ENCODE measurements at regions not wholly inside any gene's neighbourhood (a gene's known extent, or its start where the extent isn't known, plus 50 kb on each side); places are given as distances from the start of the nearest gene placed in this dataset.
A peak's percentile ranks its signal among the peaks of the same experiment; 100 is the strongest.

GRCh38 chr14:55899531-55899930 is 218.7 kb upstream of the PELI2 start:
- no peaks in the 10 kb centered on the region for H3K9me3 ChIP-seq (ENCODE audit: insufficient read depth, low read depth, low read length)
- peaks cover 1% of the 10 kb centered on the region for H3K9me3 Mint-ChIP-seq (ENCODE audit: unreplicated experiment)
- no peak overlapping the region for H3K4me3 ChIP-seq (ENCODE audit: insufficient read depth, low read depth, low read length)

GRCh38 chr14:55900749-55901148 is 217.5 kb upstream of the PELI2 start:
- Mint-ChIP-seq H3K9me3 (ENCODE audit: unreplicated experiment) (peaks cover 1% of the 10 kb centered on the region), H3K27me3 (ENCODE audit: low read depth, unreplicated experiment) (no peaks in the 10 kb centered on the region), H3K27ac (ENCODE audit: unreplicated experiment) (no peak overlapping the region), H3K4me1 (ENCODE audit: low read depth, unreplicated experiment) (no peaks in the 10 kb centered on the region), H3K36me3 (ENCODE audit: low read depth, unreplicated experiment) (no peaks in the 10 kb centered on the region), H3K4me3 (ENCODE audit: unreplicated experiment) (no peak overlapping the region)
- Histone ChIP-seq H3K4me1 (ENCODE audit: insufficient read depth, low read length) (peaks cover 7% of the 10 kb centered on the region), H3K79me2 (ENCODE audit: insufficient read depth, low read length) (no peaks in the 10 kb centered on the region), H2AFZ (ENCODE audit: low read depth, low read length) (no peak overlapping the region), H3K4me3 (ENCODE audit: insufficient read depth, low read depth, low read length) (no peak overlapping the region), H3K27ac (ENCODE audit: low read depth, low read length) (no peak overlapping the region), H3K36me3 (ENCODE audit: insufficient read depth, low read length) (no peaks in the 10 kb centered on the region), H4K20me1 (ENCODE audit: insufficient read depth, low read length) (no peaks in the 10 kb centered on the region), H3K4me2 (ENCODE audit: low read length) (no peak overlapping the region), H3K9ac (ENCODE audit: low read length) (no peak overlapping the region), H3K9me3 (ENCODE audit: insufficient read depth, low read depth, low read length) (no peaks in the 10 kb centered on the region), H3K27me3 (ENCODE audit: insufficient read depth, low read length) (no peaks in the 10 kb centered on the region)
- FAIRE-seq, result no peak
- TF ChIP-seq CTCF (IDR thresholded peaks at IDR 0.05; ENCODE audit: insufficient read depth, low read depth, low read length) (no peak), EZH2 (IDR thresholded peaks at IDR 0.05; ENCODE audit: insufficient read depth, low read length) (no peak)
- no peak for DNase-seq (ENCODE audit: low read depth)

More at GRCh38 chr14:55899531-55899930, 218.7 kb upstream of the PELI2 start:
- Histone ChIP-seq H3K36me3 (ENCODE audit: insufficient read depth, low read length) (no peaks in the 10 kb centered on the region), H3K27me3 (ENCODE audit: insufficient read depth, low read length) (no peaks in the 10 kb centered on the region), H3K4me2 (ENCODE audit: low read length) (no peak overlapping the region), H4K20me1 (ENCODE audit: insufficient read depth, low read length) (no peaks in the 10 kb centered on the region), H2AFZ (ENCODE audit: low read depth, low read length) (no peak overlapping the region), H3K79me2 (ENCODE audit: insufficient read depth, low read length) (no peaks in the 10 kb centered on the region), H3K27ac (ENCODE audit: low read depth, low read length) (no peak overlapping the region), H3K4me1 (ENCODE audit: insufficient read depth, low read length) (peaks cover 7% of the 10 kb centered on the region), H3K9ac (ENCODE audit: low read length) (no peak overlapping the region)
- Mint-ChIP-seq H3K4me1 (ENCODE audit: low read depth, unreplicated experiment) (no peaks in the 10 kb centered on the region), H3K27ac (ENCODE audit: unreplicated experiment) (no peak overlapping the region), H3K4me3 (ENCODE audit: unreplicated experiment) (no peak overlapping the region), H3K36me3 (ENCODE audit: low read depth, unreplicated experiment) (no peaks in the 10 kb centered on the region), H3K27me3 (ENCODE audit: low read depth, unreplicated experiment) (no peaks in the 10 kb centered on the region)
- peak; percentile 76 for DNase-seq (ENCODE audit: low read depth)
- no peak for FAIRE-seq
- TF ChIP-seq CTCF (IDR thresholded peaks at IDR 0.05; ENCODE audit: insufficient read depth, low read depth, low read length), result no peak
- TF ChIP-seq EZH2 (IDR thresholded peaks at IDR 0.05; ENCODE audit: insufficient read depth, low read length), result no peak

GRCh38 chr14:55901291-55901690 is 216.9 kb upstream of the PELI2 start:
- Histone ChIP-seq H3K9ac (ENCODE audit: low read length) (no peak overlapping the region), H3K4me2 (ENCODE audit: low read length) (no peak overlapping the region), H3K4me3 (ENCODE audit: insufficient read depth, low read depth, low read length) (no peak overlapping the region), H3K36me3 (ENCODE audit: insufficient read depth, low read length) (no peaks in the 10 kb centered on the region), H2AFZ (ENCODE audit: low read depth, low read length) (no peak overlapping the region), H3K4me1 (ENCODE audit: insufficient read depth, low read length) (peaks cover 7% of the 10 kb centered on the region), H3K79me2 (ENCODE audit: insufficient read depth, low read length) (no peaks in the 10 kb centered on the region), H3K27me3 (ENCODE audit: insufficient read depth, low read length) (no peaks in the 10 kb centered on the region), H4K20me1 (ENCODE audit: insufficient read depth, low read length) (no peaks in the 10 kb centered on the region), H3K9me3 (ENCODE audit: insufficient read depth, low read depth, low read length) (no peaks in the 10 kb centered on the region), H3K27ac (ENCODE audit: low read depth, low read length) (no peak overlapping the region)
- Mint-ChIP-seq H3K36me3 (ENCODE audit: low read depth, unreplicated experiment) (no peaks in the 10 kb centered on the region), H3K27me3 (ENCODE audit: low read depth, unreplicated experiment) (no peaks in the 10 kb centered on the region), H3K4me1 (ENCODE audit: low read depth, unreplicated experiment) (no peaks in the 10 kb centered on the region), H3K27ac (ENCODE audit: unreplicated experiment) (no peak overlapping the region), H3K4me3 (ENCODE audit: unreplicated experiment) (no peak overlapping the region), H3K9me3 (ENCODE audit: unreplicated experiment) (peaks cover 1% of the 10 kb centered on the region)
- TF ChIP-seq EZH2 (IDR thresholded peaks at IDR 0.05; ENCODE audit: insufficient read depth, low read length) (no peak), CTCF (IDR thresholded peaks at IDR 0.05; ENCODE audit: insufficient read depth, low read depth, low read length) (no peak)
- DNase-seq (ENCODE audit: low read depth) (peak; percentile 47), FAIRE-seq (no peak)
